Ishikawa (cell line): ENCODE measurements at regions not wholly inside any gene's neighbourhood (a gene's known extent, or its start where the extent isn't known, plus 50 kb on each side); places are given as distances from the start of the nearest gene placed in this dataset.

ENCODE experiments used
- CEBPB ChIP-seq: IDR thresholded peaks from 2 replicates; pipeline ENCODE4 v1.6.1; 2012
- CREB1 ChIP-seq: IDR thresholded peaks from 2 replicates; pipeline ENCODE4 v1.6.1; 2012; ENCODE audit warnings: low read depth
- EGR1 ChIP-seq: IDR thresholded peaks from 2 replicates; pipeline ENCODE4 v1.6.1; 2012
- EP300 ChIP-seq: IDR thresholded peaks from 2 replicates; pipeline ENCODE4 v1.6.1; 2012; ENCODE audit warnings: borderline replicate concordance
- FOXM1 ChIP-seq: IDR thresholded peaks from 2 replicates; pipeline ENCODE4 v1.6.1; 2012; ENCODE audit warnings: low read depth, borderline replicate concordance
- NFIC ChIP-seq: IDR thresholded peaks from 2 replicates; pipeline ENCODE4 v1.6.1; 2012
- RAD21 ChIP-seq: IDR thresholded peaks from 2 replicates; pipeline ENCODE4 v1.6.1; 2012; ENCODE audit warnings: low read depth
- TAF1 ChIP-seq: IDR thresholded peaks from 2 replicates; pipeline ENCODE4 v1.6.1; 2012; ENCODE audit warnings: low read depth, mild to moderate bottlenecking
- TCF12 ChIP-seq: IDR thresholded peaks from 2 replicates; pipeline ENCODE4 v1.6.1; 2012; ENCODE audit warnings: low read depth
- TEAD4 ChIP-seq: IDR thresholded peaks from 2 replicates; pipeline ENCODE4 v1.6.1; 2012
- YY1 ChIP-seq: IDR thresholded peaks from 2 replicates; pipeline ENCODE4 v1.6.1; 2012; ENCODE audit warnings: low read depth
- ZBTB7A ChIP-seq: IDR thresholded peaks from 2 replicates; pipeline ENCODE4 v1.6.1; 2012; ENCODE audit warnings: low read depth
- TF ChIP-seq, protein P1 (sequence below): IDR thresholded peaks from 2 replicates; pipeline ENCODE4 v1.6.1; 2012
- TF ChIP-seq, protein P2 (sequence below): IDR thresholded peaks from 2 replicates; pipeline ENCODE4 v1.6.1; 2012
- TF ChIP-seq, protein P3 (sequence below): IDR thresholded peaks from 2 replicates; pipeline ENCODE4 v1.6.1; 2012; ENCODE audit warnings: low read depth, mild to moderate bottlenecking

DNA sequence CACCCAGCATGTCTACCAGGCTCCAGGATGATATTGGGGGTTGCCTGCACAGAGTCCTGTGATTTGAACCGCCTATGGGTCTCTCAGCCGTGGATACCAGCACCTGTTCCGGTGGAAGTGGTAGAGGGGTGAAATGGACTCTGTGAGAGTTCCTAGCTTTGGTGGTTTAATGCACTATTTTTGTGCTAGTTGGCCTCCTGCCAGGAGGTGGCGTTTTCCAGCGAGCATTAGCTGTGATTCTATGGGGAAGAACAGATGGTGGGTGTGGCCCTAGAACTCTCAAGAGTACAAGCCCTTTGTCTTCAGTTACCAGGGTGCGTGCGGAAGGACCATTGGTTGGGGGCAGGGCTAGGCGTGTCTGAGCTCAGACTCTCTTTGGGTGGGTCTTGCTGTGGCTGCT is 316.9 kb upstream of the AMOT start:
- TF ChIP-seq, protein P1, sequence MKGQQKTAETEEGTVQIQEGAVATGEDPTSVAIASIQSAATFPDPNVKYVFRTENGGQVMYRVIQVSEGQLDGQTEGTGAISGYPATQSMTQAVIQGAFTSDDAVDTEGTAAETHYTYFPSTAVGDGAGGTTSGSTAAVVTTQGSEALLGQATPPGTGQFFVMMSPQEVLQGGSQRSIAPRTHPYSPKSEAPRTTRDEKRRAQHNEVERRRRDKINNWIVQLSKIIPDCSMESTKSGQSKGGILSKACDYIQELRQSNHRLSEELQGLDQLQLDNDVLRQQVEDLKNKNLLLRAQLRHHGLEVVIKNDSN = no peak
- TF ChIP-seq TCF12 = no peak
- TF ChIP-seq CREB1 = no peak
- no peak for TF ChIP-seq YY1

DNA sequence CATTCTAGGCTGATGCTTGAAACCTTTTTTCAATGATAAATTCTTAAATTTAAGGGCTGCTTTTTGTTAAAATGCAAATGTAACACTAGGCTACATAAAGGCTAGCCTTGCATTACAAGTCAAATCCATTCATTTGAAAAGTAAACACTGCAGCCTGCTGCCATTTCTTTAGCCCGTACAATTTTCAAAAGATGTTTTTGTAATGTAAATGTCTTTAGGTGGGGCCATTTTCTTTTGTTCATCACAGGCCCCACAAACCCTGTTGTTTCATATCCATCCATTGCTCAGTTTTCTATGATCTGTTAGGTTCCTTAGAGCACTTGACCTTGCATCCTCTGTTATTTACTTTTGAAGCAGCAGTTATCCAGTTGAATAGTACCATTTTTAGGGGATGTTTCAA is 296.2 kb upstream of the AMOT start:
- TF ChIP-seq, protein P1 = no peak
- TF ChIP-seq TEAD4 = no peak
- TF ChIP-seq TAF1 = no peak
- TF ChIP-seq CEBPB = no peak
- TF ChIP-seq YY1 = no peak
- TF ChIP-seq FOXM1 = no peak
- TF ChIP-seq CREB1 = no peak
- no peak for TF ChIP-seq EGR1
- TF ChIP-seq RAD21 = no peak

DNA sequence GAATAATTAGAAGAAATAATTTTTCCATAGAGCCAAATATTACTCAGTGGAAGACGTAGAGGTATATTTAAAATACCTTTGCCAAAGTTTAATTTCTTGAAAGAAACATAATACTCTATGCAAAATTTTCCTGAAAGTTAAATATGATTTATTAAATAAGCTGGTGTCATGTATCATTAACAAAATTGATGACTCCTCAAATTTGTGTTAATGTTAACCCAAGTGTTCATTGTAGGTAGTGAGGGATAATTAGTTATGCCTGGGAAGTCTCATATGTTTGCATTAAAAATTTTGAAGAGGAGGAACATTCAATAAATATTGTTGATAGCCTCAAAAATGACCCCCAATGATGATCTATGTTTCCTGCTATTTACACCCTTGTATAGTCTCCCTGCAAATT is 292.7 kb upstream of the AMOT start:
- TF ChIP-seq TCF12 = no peak
- no peak for TF ChIP-seq CEBPB
- no peak for TF ChIP-seq NFIC

DNA sequence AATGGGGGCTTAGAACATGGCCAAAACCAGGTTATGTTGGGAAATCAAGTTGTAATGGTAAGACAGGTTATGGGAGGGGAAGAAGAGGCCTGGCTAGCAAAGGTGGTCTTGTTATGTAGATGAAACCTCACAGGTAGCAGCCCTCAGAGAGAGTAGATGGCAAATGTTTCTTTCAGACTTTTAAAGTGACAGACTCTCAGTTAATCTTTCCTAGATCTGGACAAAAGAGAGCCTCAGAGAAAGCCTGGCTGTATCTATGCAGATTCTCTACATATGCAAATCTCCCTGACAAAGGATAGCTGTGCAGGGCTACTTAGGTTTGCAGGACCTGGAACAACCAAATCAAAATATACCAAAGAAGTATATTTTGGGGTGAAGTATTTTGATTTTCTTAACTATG is 284.1 kb upstream of the AMOT start:
- TF ChIP-seq NFIC = no peak
- no peak for TF ChIP-seq FOXM1
- TF ChIP-seq CREB1 = no peak

DNA sequence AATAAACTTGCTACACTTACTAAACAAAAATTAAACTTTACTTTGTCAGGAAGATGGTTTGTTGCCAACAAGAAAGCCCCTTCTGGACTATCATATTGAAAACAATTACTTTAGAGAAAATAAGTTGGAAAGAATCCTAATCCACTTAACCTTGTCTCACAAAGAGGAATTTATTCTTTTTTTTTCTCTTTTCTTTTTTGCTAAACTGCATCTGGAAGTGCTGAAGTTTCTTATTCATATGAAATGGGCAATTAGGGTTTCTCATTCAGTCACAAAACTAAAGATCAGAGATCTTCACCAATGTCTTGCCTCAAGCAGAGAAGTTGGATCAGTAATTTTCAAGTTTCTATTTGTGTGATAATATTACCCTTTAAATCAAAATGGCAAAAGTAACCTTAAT is 234.9 kb upstream of the AMOT start:
- no peak for TF ChIP-seq EP300
- no peak for TF ChIP-seq RAD21
- TF ChIP-seq, protein P2, sequence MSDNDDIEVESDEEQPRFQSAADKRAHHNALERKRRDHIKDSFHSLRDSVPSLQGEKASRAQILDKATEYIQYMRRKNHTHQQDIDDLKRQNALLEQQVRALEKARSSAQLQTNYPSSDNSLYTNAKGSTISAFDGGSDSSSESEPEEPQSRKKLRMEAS = no peak
- no peak for TF ChIP-seq TEAD4
- no peak for TF ChIP-seq ZBTB7A
- no peak for TF ChIP-seq EGR1
- TF ChIP-seq, protein P3, sequence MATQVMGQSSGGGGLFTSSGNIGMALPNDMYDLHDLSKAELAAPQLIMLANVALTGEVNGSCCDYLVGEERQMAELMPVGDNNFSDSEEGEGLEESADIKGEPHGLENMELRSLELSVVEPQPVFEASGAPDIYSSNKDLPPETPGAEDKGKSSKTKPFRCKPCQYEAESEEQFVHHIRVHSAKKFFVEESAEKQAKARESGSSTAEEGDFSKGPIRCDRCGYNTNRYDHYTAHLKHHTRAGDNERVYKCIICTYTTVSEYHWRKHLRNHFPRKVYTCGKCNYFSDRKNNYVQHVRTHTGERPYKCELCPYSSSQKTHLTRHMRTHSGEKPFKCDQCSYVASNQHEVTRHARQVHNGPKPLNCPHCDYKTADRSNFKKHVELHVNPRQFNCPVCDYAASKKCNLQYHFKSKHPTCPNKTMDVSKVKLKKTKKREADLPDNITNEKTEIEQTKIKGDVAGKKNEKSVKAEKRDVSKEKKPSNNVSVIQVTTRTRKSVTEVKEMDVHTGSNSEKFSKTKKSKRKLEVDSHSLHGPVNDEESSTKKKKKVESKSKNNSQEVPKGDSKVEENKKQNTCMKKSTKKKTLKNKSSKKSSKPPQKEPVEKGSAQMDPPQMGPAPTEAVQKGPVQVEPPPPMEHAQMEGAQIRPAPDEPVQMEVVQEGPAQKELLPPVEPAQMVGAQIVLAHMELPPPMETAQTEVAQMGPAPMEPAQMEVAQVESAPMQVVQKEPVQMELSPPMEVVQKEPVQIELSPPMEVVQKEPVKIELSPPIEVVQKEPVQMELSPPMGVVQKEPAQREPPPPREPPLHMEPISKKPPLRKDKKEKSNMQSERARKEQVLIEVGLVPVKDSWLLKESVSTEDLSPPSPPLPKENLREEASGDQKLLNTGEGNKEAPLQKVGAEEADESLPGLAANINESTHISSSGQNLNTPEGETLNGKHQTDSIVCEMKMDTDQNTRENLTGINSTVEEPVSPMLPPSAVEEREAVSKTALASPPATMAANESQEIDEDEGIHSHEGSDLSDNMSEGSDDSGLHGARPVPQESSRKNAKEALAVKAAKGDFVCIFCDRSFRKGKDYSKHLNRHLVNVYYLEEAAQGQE = no peak

DNA sequence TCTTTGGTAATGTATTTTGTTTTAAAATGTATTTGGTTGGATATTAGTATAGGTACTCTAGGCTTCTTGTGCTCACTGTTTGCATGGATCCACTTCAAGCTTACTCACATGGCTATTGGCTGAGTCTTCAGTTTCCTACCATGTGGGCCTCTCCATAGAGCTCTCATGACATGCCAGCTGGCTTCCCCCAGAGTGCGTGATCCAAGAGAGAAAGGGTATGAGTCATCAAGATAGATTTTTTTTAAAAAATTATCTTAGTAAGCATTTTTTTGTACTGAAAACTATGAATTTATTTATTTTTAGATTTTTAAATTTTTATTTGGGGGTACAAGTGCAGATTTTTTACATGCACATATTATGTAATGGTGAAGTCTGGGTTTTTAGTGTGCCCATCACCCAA is 219.1 kb upstream of the AMOT start:
- TF ChIP-seq, protein P1 = no peak
- no peak for TF ChIP-seq EP300
- TF ChIP-seq RAD21 = no peak
- TF ChIP-seq CREB1 = no peak
- TF ChIP-seq, protein P2 = no peak
- no peak for TF ChIP-seq TEAD4
- TF ChIP-seq TAF1 = no peak
- TF ChIP-seq NFIC = no peak
- no peak for TF ChIP-seq ZBTB7A
- no peak for TF ChIP-seq YY1
- TF ChIP-seq, protein P3 = no peak
- no peak for TF ChIP-seq TCF12
- no peak for TF ChIP-seq CEBPB
- TF ChIP-seq FOXM1 = no peak
- TF ChIP-seq EGR1 = no peak

DNA sequence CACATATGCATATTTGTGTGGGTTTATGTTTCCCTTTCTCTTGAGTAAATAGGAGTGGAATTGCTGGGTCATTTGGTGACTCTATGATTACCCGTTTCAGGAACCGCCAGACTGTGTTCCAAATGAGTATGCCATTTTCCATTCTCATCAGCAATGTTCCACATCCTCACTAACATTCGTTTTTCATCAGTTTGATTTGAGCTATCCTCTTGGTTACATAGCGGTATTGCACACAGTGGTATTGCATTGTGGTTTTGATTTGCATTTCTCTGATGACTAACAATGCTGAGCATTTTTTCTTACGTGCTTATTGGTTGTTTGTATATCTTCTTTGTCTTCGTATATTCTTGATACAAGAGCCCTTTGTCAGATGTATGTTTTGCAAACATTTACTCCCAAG is 218.0 kb upstream of the AMOT start:
- TF ChIP-seq, protein P2 = no peak
